Esophagus (tissue), 2 donors: ENCODE measurements at regions not wholly inside any gene's neighbourhood (a gene's known extent, or its start where the extent isn't known, plus 50 kb on each side); places are given as distances from the start of the nearest gene placed in this dataset.
"Not testable (repeated sequence)": the region's sequence is repeated elsewhere in the genome, so short reads cannot be mapped to it uniquely, and the experiment has no call there.

Experiments
- H3K27ac ChIP-seq, 2 donors: one replicate each; pipeline ENCODE4 v1.5.1; 2013; ENCODE audit warnings: low read depth in 2 of 2, mild to moderate bottlenecking in 2 of 2, inconsistent platforms in 1 of 2, low read length in 1 of 2, moderate library complexity in 1 of 2
- H3K27me3 ChIP-seq, 2 donors: one replicate each; pipeline ENCODE4 v1.6.1; 2013; ENCODE audit warnings: low read length in 2 of 2, control low read depth in 1 of 2, mild to moderate bottlenecking in 1 of 2; ENCODE audit not compliant: insufficient read depth in 2 of 2, control insufficient read depth in 1 of 2
- H3K36me3 ChIP-seq, 2 donors: one replicate each; pipeline ENCODE4 v1.6.1; 2013; ENCODE audit warnings: low read length in 1 of 2; ENCODE audit not compliant: control insufficient read depth in 2 of 2, insufficient read depth in 2 of 2
- H3K4me1 ChIP-seq, 2 donors: one replicate each; pipeline ENCODE4 v1.6.1; 2013; ENCODE audit warnings: low read length in 1 of 2; ENCODE audit not compliant: control insufficient read depth in 2 of 2, insufficient read depth in 2 of 2
- H3K4me3 ChIP-seq, 2 donors: one replicate each; pipeline ENCODE4 v1.5.1; 2013; ENCODE audit warnings: low read length in 2 of 2, mild to moderate bottlenecking in 2 of 2, low read depth in 1 of 2, moderate library complexity in 1 of 2
- H3K9me3 ChIP-seq, 2 donors: one replicate each; pipeline ENCODE4 v1.6.1; 2013; ENCODE audit warnings: mild to moderate bottlenecking in 2 of 2, low read depth in 1 of 2, low read length in 1 of 2, moderate library complexity in 1 of 2; ENCODE audit not compliant: control insufficient read depth in 2 of 2, insufficient read depth in 1 of 2
- WGBS, 2 donors: extraction: QIAGEN DNeasy Blood & Tissue Kit; methylation state at CpG; one replicate each; pipeline ENCODE4 v1.1.7; 2013; 5-methylcytosine and 5-hydroxymethylcytosine counted together
- donor health status: healthy with polysubstance abuse.
- donor health status: Bipolar disorder and iron deficiency.

DNA sequence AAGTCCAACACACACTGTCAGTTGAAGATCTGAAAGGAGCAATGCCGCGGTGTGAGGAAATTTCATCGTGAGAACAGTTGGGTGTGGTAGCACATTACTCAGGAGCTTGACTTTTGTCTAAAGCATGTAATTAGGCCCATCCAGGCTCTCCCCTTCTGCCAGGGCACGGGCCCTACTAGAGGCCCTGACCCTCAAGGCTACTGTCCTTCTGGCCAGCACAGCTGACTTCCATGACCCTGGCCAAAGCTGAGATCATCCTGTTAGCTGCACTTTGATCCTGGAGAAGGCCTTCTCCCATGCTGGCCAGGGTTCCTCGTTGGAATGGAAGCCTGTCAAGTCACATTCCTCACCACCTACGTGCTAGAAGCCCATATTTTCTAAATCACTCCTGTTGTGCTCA lies 77.8 kb upstream of the SLC1A3 start:
- H3K27me3 ChIP-seq = no peaks in the 10 kb centered on the region
- peaks cover 0 to 4% of the 10 kb centered on the region in 2 donors for H3K4me1 ChIP-seq
- no peaks in the 10 kb centered on the region for H3K36me3 ChIP-seq
- 45 to 76% methylated on average over 6 of the region's 6 CpGs for whole genome bisulfite sequencing, 2 donors
- no peak overlapping the region for H3K4me3 ChIP-seq
- no peaks in the 10 kb centered on the region for H3K9me3 ChIP-seq
- H3K27ac ChIP-seq = no peak overlapping the region

DNA sequence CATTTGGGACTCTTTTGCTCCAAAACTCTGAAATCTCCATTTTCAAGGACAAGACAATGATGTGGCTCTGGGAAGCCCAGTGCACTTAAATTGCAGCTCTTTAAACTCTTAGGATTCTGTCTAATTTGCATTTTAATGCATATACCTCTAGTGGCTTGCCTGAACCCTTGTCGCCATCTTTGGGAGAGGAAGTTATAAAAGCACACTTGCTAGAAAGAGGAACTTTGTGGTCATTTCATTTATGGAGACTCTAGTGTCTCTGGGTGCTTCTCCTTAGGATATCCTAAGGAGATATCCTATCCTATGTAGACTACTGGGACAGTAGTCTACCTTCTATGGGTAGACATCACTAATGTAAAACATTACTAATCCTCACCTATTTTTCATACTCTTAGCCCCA lies 77.3 kb upstream of the SLC1A3 start:
- H3K4me3 ChIP-seq = no peak overlapping the region
- no peaks in the 10 kb centered on the region for H3K27me3 ChIP-seq
- 75 to 77% methylated on average over 1 of the region's 1 CpG for WGBS, 2 donors
- H3K4me1 ChIP-seq = peaks cover 0 to 2% of the 10 kb centered on the region in 2 donors
- no peaks in the 10 kb centered on the region for H3K36me3 ChIP-seq
- H3K27ac ChIP-seq = no peak overlapping the region
- H3K9me3 ChIP-seq = no peaks in the 10 kb centered on the region

DNA sequence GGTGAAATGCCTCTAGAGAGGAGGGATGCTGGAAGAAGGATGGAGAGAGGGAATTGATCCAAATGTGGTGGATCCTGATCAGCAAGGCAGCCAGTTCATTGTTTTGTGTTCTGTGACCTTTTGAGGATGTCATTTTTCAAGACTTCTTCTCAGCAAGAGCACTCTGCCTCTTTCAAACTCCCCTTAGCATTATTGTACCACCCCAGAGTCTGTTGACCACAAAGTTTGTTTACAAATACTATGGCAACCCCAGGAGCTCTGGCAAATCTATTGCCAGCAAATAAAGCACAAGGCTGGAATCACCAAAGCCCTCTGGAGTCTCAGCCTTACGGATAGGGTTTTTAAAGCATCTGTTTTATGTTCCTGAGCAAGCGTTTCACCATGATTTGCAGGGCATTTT lies 76.2 kb upstream of the SLC1A3 start:
- Histone ChIP-seq H3K27me3 (no peaks in the 10 kb centered on the region), H3K9me3 (no peaks in the 10 kb centered on the region), H3K27ac (no peak overlapping the region), H3K4me1 (peaks cover 0 to 2% of the 10 kb centered on the region in 2 donors), H3K4me3 (no peak overlapping the region), H3K36me3 (no peaks in the 10 kb centered on the region)
- WGBS, 2 donors = 61% methylated on average over 2 of the region's 2 CpGs

DNA sequence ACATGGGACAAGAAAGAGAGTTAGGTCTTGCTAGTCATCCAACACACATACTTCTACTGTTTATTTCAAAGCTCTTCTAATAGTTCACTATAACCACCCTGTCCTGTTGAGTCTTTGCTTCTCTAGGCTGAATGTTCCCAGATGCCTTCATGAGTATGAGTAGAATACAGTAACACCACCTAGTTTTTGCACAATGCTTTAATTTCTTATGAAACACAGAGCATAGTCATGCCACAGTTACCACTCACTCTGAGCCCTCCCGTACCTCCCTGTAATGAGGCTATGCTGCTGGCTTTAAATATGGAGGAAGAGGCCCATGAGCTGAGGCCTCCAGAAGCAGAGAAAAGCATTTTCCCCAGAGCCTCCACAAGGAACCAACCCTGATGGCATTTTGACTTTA lies 75.0 kb upstream of the SLC1A3 start:
- Histone ChIP-seq H3K27ac (no peak overlapping the region), H3K36me3 (no peaks in the 10 kb centered on the region), H3K9me3 (no peaks in the 10 kb centered on the region), H3K4me3 (no peak overlapping the region), H3K4me1 (peaks cover 2 to 3% of the 10 kb centered on the region in 2 donors), H3K27me3 (no peaks in the 10 kb centered on the region)
- WGBS, 2 donors = 88 to 96% methylated on average over 1 of the region's 1 CpG

DNA sequence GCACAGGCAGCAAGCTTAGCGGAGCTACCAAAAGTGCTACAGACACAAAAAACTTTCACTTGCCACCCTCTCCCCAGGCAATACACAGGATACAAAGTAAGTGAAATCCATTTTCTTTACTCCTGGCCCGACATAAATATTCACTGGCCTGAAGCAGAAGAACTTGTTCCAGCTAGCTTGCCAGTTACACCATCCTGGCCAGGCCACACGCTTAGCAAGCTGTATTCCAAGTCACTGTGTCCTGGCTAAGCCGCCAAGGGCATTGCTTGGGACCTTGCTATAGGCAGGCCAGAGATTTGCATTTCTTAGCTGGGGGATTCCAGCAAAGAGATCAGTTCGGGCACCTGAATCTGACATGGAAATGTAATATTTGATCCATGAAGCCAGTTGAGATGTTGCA lies 71.0 kb upstream of the SLC1A3 start:
- WGBS, 2 donors = 54 to 66% methylated on average over 5 of the region's 5 CpGs
- H3K9me3 ChIP-seq = no peaks in the 10 kb centered on the region
- H3K4me3 ChIP-seq = no peak overlapping the region
- H3K27me3 ChIP-seq = no peaks in the 10 kb centered on the region
- no peaks in the 10 kb centered on the region for H3K36me3 ChIP-seq
- peaks cover 3 to 5% of the 10 kb centered on the region in 2 donors for H3K4me1 ChIP-seq
- H3K27ac ChIP-seq = no peak overlapping the region

DNA sequence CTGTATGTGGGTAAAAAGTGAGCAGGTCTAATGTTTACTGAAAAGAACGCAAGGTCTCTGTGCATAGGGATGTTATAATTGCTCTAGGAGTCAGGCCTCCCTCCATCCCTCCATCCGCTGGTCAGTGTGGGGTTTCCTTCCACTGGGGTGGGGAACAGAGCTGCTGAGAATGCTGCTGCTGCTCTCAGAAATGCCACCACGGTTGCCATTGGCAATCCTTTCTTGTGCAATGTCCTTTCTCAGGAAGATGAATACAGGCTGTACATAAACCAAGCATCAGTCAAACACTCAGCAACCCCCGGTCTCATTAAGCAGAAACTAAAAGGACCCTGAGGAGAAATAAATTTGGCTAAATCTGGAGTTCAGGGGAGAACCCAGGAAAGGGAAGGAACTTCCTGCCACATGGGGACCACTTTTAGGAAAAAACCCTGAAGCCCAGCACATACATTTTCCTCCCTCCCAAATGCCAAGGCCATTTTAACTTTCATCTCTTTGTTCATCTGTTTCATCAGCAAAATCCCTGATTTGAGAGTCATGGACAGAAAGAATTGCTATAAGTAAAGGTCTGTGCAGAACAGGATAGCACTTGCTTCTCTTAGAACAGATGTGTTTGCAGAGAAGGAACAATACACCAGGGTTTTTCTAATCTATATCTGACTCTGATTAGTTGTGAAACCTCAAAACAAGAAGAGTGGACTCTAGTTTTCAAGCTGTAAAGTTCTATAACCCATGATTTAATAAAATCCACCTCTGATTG lies 70.4 kb upstream of the SLC1A3 start:
- no peak overlapping the region for H3K4me3 ChIP-seq
- no peaks in the 10 kb centered on the region for H3K36me3 ChIP-seq
- 49 to 56% methylated on average over 4 of the region's 4 CpGs for WGBS, 2 donors
- H3K27me3 ChIP-seq = no peaks in the 10 kb centered on the region
- H3K4me1 ChIP-seq = peaks cover 3 to 5% of the 10 kb centered on the region in 2 donors
- H3K9me3 ChIP-seq = no peaks in the 10 kb centered on the region
- H3K27ac ChIP-seq = no peak overlapping the region

DNA sequence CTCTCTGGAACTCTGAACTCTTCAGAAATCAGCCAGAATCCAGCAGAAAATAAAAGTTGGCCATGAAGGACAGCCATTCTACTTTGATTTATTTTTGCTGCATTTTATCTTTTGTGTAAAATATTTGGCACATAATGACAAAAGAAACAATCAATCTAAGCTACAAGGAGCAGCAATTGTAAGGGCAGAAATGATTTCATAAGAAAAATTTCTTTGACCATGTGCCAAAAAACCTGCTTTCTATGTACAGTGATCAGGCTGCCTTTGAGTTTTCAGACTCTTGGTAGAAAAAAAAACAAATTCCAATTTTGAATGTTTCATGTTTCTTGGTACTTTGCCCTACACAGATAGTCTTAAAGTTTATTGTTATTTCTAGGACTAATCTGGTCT lies 69.8 kb upstream of the SLC1A3 start:
- Histone ChIP-seq H3K4me1 (peaks cover 3 to 5% of the 10 kb centered on the region in 2 donors), H3K36me3 (no peaks in the 10 kb centered on the region), H3K27ac (no peak overlapping the region), H3K9me3 (no peaks in the 10 kb centered on the region), H3K4me3 (no peak overlapping the region), H3K27me3 (no peaks in the 10 kb centered on the region)

DNA sequence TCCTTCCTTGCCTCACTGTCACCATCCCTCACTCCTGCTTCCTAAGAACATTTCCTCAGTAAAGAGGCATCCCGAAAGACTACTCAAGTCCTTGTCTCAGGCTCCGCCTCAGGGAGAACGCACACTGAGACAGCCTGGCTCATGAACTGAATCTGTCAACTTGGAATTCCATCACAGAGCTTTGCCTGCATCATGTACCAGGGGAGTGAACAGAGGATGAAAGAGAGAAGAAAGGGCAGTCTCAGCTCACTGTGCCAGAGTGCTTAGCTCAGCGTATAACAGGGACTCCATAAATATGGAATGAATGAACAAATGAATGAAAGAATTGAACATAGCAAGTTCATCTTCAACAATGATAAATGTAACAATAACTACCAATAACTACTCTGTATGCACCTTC lies 68.7 kb upstream of the SLC1A3 start:
- H3K36me3 ChIP-seq = no peaks in the 10 kb centered on the region
- no peak overlapping the region for H3K4me3 ChIP-seq
- H3K4me1 ChIP-seq = peaks cover 3 to 5% of the 10 kb centered on the region in 2 donors
- 53 to 67% methylated on average over 4 of the region's 4 CpGs for WGBS, 2 donors
- H3K27me3 ChIP-seq = no peaks in the 10 kb centered on the region
- no peaks in the 10 kb centered on the region for H3K9me3 ChIP-seq
- H3K27ac ChIP-seq = no peak overlapping the region

DNA sequence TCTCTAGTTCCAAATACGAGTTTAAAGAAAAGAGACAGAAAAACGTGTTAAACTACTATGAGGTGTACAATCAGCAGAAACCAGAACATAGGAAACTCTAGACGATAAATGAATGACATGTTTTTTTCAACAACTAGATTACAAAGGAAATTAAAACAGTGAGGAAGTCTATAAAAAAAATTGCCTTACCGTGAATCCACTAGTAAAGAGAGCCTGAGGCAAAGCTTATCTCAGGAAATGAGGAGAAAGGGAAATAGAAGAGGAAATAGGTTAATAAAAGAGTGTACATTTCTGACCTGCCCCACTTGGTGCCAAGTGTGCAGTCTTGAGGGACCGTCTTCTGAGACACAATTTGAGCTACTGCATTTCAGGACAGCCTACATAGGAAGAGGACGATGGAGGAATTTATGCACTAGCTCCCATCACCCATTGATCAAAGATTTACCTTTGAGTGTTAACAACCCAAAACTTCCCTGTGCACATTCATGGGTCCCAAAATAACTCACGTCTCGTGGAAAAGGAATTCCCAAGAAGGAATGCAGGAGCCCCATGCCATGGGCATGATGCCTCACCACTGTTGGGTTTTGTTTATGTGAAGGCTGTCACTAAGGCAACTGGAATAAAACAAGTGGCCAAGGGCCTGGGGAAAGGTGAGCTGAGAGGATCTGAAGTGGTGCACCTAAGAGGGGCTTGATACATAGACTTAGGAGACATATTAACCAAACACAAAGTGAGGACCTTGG lies 53.6 kb upstream of the SLC1A3 start:
- no peaks in the 10 kb centered on the region for H3K4me1 ChIP-seq
- WGBS, 2 donors = 65 to 70% methylated on average over 8 of the region's 8 CpGs

DNA sequence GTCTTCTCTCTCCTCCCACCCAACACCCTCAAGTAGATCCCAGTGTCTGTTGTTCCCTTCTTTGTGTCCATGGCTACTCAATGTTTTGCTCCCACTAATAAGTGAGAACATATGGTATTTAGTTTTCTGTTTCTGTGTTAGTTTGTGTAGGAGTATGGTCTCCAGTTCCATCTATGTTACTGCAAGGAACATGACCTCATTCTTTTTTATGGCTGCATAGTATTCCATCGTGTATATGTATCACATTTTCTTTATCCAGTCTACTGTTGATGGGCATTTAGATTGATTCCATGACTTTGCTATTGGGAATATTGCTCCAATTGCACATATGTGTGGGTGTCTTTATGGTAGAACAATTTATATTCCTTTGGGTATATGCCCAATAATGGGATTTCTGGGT lies 51.4 kb upstream of the SLC1A3 start:
- WGBS, 2 donors = 88 to 89% methylated on average over 1 of the region's 1 CpG
- not testable (repeated sequence) for H3K9me3 ChIP-seq, H3K27ac ChIP-seq, H3K36me3 ChIP-seq, H3K4me3 ChIP-seq, H3K27me3 ChIP-seq, H3K4me1 ChIP-seq

More for the DNA sequence above, 53.6 kb upstream of the SLC1A3 start:
- Histone ChIP-seq H3K4me3 (no peak overlapping the region), H3K9me3 (no peaks in the 10 kb centered on the region), H3K27ac (no peak overlapping the region), H3K27me3 (no peaks in the 10 kb centered on the region), H3K36me3 (no peaks in the 10 kb centered on the region)
